ENCODE measurements at regions not wholly inside any gene's neighbourhood (a gene's known extent, or its start where the extent isn't known, plus 50 kb on each side); places are given as distances from the start of the nearest gene placed in this dataset.
"Not testable (repeated sequence)": the region's sequence is repeated elsewhere in the genome, so short reads cannot be mapped to it uniquely, and the experiment has no call there.

GRCh38 chr9:107770716-107771115 is 281.1 kb upstream of the KLF4 start:
- Histone ChIP-seq H3K9me3 (ENCODE audit: severe bottlenecking) (no peaks in the 10 kb centered on the region), H3K36me3 (ENCODE audit: low read depth) (no peaks in the 10 kb centered on the region), H3K4me3 (ENCODE audit: severe bottlenecking) (no peak overlapping the region), H3K27me3 (ENCODE audit: insufficient read depth, poor library complexity, severe bottlenecking) (no peaks in the 10 kb centered on the region), H3K27ac (ENCODE audit: poor library complexity, severe bottlenecking) (no peak overlapping the region), H3K4me1 (ENCODE audit: insufficient read depth, poor library complexity, severe bottlenecking) (no peaks in the 10 kb centered on the region)
- ATAC-seq (ENCODE audit: low read depth) (no peak), DNase-seq (ENCODE audit: low spot score) (no peak)
- TF ChIP-seq, protein P1, sequence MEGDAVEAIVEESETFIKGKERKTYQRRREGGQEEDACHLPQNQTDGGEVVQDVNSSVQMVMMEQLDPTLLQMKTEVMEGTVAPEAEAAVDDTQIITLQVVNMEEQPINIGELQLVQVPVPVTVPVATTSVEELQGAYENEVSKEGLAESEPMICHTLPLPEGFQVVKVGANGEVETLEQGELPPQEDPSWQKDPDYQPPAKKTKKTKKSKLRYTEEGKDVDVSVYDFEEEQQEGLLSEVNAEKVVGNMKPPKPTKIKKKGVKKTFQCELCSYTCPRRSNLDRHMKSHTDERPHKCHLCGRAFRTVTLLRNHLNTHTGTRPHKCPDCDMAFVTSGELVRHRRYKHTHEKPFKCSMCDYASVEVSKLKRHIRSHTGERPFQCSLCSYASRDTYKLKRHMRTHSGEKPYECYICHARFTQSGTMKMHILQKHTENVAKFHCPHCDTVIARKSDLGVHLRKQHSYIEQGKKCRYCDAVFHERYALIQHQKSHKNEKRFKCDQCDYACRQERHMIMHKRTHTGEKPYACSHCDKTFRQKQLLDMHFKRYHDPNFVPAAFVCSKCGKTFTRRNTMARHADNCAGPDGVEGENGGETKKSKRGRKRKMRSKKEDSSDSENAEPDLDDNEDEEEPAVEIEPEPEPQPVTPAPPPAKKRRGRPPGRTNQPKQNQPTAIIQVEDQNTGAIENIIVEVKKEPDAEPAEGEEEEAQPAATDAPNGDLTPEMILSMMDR (IDR thresholded peaks at IDR 0.05; ENCODE audit: poor library complexity, severe bottlenecking), result no peak

- ATAC-seq (ENCODE audit: low read depth), result no peak
- H3K9me3 ChIP-seq (ENCODE audit: severe bottlenecking), result no peaks in the 10 kb centered on the region
Observed at GRCh38 chr9:107768224-107768623, 278.7 kb upstream of the KLF4 start.

DNA sequence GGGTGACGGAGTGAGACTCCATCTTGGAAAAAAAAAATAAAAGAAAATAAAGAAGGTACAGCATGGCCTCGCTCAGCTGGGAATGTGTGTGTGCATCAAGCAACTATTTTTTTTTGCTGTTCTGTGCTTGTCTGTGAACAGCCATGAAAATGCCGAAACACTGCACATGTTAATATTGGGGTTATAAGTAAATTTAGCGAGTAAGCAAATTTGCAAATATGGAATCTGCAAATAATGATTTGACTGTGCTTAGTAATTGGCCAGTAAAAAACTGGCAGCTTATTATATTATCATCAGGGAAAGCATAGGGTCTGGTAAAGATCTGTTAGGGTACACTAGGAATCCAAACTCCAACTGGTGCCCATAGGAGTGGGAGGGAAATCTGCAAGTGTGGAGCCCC is 278.1 kb upstream of the KLF4 start:
- no peak overlapping the region for H3K27ac ChIP-seq (ENCODE audit: poor library complexity, severe bottlenecking)
- no peak overlapping the region for H3K4me3 ChIP-seq (ENCODE audit: severe bottlenecking)
- H3K36me3 ChIP-seq (ENCODE audit: low read depth), result no peaks in the 10 kb centered on the region
- ATAC-seq (ENCODE audit: low read depth), result no peak
- no peaks in the 10 kb centered on the region for H3K4me1 ChIP-seq (ENCODE audit: insufficient read depth, poor library complexity, severe bottlenecking)
- H3K9me3 ChIP-seq (ENCODE audit: severe bottlenecking), result no peaks in the 10 kb centered on the region
- no peaks in the 10 kb centered on the region for H3K27me3 ChIP-seq (ENCODE audit: insufficient read depth, poor library complexity, severe bottlenecking)
- no peak for DNase-seq (ENCODE audit: low spot score)
- TF ChIP-seq, protein P1 (IDR thresholded peaks at IDR 0.05; ENCODE audit: poor library complexity, severe bottlenecking), result no peak

More at GRCh38 chr9:107768224-107768623, 278.7 kb upstream of the KLF4 start:
- Histone ChIP-seq H3K27me3 (ENCODE audit: insufficient read depth, poor library complexity, severe bottlenecking) (no peaks in the 10 kb centered on the region), H3K4me3 (ENCODE audit: severe bottlenecking) (no peak overlapping the region), H3K4me1 (ENCODE audit: insufficient read depth, poor library complexity, severe bottlenecking) (no peaks in the 10 kb centered on the region), H3K27ac (ENCODE audit: poor library complexity, severe bottlenecking) (no peak overlapping the region), H3K36me3 (ENCODE audit: low read depth) (no peaks in the 10 kb centered on the region)
- TF ChIP-seq, protein P1 (IDR thresholded peaks at IDR 0.05; ENCODE audit: poor library complexity, severe bottlenecking), result no peak
- DNase-seq (ENCODE audit: low spot score), result no peak

DNA sequence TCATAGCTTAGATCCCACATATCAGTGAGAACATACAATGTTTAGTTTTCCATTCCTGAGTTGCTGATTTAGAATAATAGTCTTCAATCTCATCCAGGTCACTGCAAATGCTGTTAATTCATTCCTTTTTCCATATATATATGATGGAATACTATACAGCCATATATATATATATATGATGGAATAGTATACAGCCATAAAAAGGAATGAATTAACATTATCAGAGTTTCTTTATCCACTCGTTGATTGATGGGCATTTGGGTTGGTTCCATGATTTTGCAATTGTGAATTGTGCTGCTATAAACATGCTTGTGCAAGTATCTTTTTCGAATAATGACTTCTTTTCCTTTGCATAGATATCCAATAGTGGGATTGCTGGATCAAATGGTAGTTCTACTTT is 273.9 kb upstream of the KLF4 start:
- H3K4me3 ChIP-seq (ENCODE audit: severe bottlenecking); DNase-seq (ENCODE audit: low spot score); H3K4me1 ChIP-seq (ENCODE audit: insufficient read depth, poor library complexity, severe bottlenecking); H3K27ac ChIP-seq (ENCODE audit: poor library complexity, severe bottlenecking); H3K27me3 ChIP-seq (ENCODE audit: insufficient read depth, poor library complexity, severe bottlenecking); ATAC-seq (ENCODE audit: low read depth); H3K36me3 ChIP-seq (ENCODE audit: low read depth); H3K9me3 ChIP-seq (ENCODE audit: severe bottlenecking): not testable (repeated sequence)

- Histone ChIP-seq H3K27me3 (ENCODE audit: insufficient read depth, poor library complexity, severe bottlenecking) (no peaks in the 10 kb centered on the region), H3K27ac (ENCODE audit: poor library complexity, severe bottlenecking) (no peak overlapping the region), H3K4me3 (ENCODE audit: severe bottlenecking) (no peak overlapping the region), H3K36me3 (ENCODE audit: low read depth) (no peaks in the 10 kb centered on the region), H3K4me1 (ENCODE audit: insufficient read depth, poor library complexity, severe bottlenecking) (no peaks in the 10 kb centered on the region), H3K9me3 (ENCODE audit: severe bottlenecking) (no peaks in the 10 kb centered on the region)
- DNase-seq (ENCODE audit: low spot score) (no peak), ATAC-seq (ENCODE audit: low read depth) (no peak)
- TF ChIP-seq, protein P1 (IDR thresholded peaks at IDR 0.05; ENCODE audit: poor library complexity, severe bottlenecking), result no peak
Observed at GRCh38 chr9:107761307-107761706, 271.7 kb upstream of the KLF4 start.

All from RWPE2 (cell line).